GM19438 (cell line): ENCODE measurements at regions not wholly inside any gene's neighbourhood (a gene's known extent, or its start where the extent isn't known, plus 50 kb on each side); places are given as distances from the start of the nearest gene placed in this dataset.
"Not testable (repeated sequence)": the region's sequence is repeated elsewhere in the genome, so short reads cannot be mapped to it uniquely, and the experiment has no call there.

Experiments used
- ATAC-seq: cut with Tn5 transposase; IDR thresholded peaks from one replicate; pipeline ENCODE4 v1.9.1; 2021; ENCODE audit warnings: low read depth; ENCODE audit not compliant: unreplicated experiment

DNA sequence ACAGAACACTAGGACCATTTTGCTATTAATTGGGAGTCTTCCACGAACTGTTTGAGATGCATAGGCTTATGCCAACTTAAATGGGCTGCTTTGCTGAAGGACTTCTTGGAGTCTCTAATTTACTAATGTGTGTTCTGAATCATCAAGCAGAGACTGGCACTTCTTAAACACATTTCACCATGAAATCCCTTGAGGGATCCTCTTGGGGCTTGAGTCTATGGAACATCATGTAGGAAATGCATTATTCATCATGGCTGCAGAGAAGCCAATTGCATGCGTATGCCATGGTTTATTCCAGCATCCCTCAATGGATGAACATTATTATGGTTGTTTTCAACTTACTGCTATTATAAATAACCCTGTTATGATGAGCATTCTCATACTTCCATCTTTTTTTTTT lies 73.4 kb downstream of the FGD2 start:
- ATAC-seq, result no peak

DNA sequence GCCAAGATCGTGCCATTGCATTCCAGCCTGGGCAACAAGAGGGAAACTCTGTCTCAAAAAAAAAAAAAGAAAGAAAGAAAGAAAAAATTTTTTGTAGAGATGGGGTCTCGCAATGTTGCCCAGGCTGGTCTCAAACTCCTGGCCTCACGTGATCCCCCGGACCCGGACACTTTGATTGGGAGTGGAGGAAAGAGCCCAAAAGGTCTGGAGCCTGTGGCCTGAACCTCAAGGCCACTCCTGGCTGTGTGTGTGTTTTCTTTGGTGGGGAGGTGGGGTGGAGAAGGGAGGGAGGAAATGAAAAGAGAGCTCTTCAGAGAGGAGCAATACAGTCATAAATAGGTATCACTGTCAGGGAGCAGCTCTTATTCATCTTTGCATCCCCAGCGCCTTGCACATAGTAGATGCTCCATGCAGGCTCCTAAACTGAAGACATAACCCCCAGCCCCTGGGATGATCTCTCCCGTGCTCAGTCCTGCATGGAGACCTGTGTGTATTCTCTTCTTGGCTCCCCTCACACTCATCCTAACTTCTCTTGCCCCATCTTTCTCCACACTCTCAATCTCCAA lies 75.7 kb downstream of the FGD2 start:
- ATAC-seq, result no peak

DNA sequence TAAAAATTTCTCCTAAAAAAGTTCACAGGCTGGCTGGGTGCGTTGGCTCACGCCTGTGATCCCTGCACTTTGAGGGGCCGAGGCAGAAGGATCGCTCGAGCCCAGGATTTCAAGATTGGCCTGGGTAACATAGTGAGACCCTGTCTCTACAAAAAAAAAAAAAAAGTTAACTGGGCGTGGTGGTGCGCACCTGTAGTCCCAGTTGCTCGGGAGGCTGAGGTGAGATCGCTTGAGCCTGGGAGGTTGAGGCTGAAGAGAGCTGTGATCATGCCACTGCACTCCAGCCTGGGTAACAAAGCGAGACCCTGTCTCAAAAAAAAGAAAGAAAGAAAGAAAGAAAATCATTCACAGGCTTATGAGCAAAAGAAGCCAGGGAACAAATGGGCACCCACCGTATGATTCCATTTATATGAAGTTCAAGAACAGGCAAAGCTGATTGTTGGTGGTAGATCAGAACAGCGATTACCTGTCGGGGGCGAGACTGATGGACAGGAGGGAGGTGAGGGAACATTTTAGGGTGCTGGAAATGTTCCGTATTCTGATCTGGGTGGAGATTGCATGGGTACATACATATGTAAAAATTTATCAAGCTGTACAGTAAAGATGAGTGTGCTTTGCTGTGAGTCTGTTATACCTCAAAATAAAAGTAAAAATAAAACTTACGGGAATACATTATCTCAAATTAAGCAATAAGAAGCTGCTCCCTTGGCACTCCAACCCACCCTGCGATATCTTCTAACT lies 77.1 kb downstream of the FGD2 start:
- no peak for ATAC-seq

DNA sequence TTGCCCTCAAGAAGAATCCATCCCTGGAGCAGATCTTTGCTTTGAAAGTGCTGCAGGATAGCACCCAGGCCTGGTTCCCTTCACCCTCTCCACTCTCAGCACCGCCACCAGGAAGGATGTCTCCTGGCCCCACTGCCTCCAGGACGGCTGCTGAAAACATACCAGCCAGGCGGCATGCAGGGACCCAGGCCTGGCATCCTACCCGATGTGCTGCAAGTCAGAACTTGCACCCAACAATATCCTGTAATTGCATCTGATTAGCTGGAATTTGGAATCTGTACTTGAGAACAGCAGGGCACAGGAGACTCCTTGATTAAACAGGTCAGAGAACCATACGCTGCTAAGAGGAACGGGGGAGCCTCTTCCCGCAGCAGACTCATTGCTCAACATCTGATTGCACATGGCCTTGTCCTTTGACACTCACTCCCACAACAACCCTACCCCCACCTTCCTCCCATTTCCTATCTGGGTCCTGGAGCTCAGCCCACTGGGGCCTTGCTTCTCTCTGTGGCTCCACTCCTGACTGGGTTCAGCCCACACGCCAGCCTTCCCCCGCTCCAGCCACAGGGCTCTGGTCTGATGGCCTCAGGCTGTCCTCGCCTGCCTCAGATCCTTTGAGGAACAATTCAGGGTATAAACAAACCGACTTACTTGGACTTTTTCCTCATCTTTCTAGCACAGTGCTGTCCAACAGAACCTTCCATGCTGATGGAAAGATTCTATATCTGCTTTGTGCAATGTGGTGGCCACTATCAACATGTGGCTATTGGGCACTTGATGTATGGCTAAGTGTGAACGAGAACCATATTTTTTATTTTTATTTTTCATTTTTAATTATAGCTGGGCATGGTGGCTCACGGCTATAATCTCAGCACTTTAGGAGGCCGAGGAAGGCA lies 78.0 kb downstream of the FGD2 start:
- ATAC-seq, result no peak

DNA sequence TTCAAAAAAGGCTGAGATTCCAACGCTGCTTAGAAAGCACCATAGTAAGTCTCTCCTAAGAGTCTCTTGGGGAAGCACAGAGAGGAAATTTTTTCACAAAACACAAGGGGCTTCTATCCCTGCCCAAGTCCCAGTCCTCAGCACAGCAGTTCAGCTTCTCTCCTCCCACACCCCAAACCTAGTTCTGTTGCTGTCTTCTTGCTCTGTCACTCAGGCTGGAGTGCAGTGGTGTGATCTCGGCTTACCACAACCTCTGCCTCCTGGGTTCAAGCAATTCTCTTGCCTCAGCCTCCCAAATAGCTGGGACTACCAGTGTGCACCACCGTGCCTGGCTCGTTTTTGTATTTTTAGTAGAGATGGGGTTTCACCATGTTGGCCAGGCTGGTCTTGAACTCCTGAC lies 79.2 kb downstream of the FGD2 start:
- not testable (repeated sequence) for ATAC-seq

DNA sequence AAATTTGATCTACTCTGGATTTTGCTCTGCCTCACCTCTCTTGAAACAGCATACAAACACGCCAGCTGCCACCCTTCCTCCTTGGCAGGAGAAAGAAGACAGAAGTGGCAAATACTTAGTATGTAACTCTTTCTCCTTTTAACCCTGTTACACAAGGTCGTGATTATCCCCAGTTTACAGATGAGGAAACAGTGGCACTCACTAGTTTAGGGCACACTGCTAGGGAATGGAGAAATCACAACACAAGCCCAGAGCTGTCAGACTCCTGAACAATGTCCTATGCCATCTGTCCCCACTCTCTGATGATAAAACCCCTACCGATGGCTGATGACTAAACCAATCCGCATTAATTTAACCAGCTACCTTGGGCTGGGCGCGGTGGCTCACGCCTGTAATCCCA lies 79.7 kb downstream of the FGD2 start:
- ATAC-seq, result no peak

DNA sequence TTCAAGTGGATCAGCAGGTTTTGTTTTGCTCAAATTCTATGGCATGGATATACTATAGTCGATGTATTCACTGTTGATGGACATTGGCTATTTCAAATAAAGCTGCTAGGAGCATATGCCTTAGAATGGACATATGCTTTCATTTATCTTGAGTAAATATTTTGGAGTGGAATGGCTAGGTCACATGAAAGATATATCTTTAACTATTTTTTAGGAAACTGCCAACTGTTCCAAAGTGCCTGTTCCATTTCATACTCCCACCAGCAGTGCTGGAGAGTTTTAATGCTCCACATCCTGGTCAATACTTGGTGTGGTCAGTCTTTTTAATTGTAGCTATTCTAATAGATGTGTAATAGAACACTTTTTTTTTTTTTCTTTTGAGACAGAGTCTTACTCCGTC lies 81.1 kb upstream of the PIM1 start:
- ATAC-seq, result no peak

DNA sequence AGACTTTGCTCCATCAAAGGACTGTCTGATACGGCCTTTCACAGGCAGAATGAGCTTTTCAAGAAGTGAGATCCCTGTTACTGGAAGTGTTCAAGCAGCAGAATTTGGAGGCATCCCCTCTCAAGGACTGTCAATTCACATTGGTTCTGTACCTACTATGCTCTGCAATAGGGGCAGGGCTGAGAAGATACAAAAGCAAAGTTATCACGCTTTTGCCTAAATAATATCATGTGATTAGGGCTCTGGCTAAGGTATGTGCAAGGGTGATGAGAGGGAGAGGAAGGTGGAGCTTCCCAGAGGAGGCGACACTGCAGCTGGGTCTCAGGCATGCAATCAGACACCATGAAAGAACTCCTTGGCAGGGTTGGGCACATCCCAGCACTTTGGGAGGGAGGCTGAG lies 80.2 kb upstream of the PIM1 start:
- no peak for ATAC-seq

DNA sequence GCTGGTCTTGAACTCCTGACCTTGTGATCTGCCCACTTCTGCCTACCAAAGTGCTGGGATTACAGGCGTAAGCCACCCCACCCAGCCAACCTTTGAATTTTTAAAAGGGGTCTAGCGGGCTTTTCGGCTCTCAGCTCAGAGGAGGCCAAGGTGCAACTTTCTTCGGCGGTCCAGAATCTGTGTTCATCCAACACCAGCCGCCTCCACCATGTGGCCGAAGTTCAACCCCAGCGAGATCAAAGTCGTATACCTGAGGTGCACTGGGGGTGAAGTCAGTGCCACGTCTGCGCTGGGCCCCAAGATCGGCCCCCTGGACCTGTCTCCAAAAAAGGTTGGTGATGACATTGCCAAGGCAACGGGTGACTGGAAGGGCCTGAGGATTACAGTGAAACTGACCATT lies 78.8 kb upstream of the PIM1 start:
- not testable (repeated sequence) for ATAC-seq

DNA sequence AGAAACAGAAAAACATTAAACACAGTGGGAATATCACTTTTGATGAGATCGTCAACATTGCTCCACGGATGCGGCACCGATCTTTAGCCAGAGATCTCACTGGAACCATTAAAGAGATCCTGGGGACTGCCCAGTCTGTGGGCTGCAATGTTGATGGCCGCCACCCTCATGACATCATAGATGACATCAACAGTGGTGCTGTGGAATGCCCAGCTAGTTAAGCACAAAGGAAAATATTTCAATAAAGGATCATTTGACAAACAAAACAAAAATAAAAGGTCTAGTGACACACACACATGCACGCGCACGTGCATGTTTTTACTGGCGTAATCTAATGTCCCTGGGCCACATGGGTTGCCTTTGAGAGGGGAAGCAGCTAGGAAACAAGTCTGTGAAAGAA lies 78.4 kb upstream of the PIM1 start:
- ATAC-seq, result not testable (repeated sequence)

DNA sequence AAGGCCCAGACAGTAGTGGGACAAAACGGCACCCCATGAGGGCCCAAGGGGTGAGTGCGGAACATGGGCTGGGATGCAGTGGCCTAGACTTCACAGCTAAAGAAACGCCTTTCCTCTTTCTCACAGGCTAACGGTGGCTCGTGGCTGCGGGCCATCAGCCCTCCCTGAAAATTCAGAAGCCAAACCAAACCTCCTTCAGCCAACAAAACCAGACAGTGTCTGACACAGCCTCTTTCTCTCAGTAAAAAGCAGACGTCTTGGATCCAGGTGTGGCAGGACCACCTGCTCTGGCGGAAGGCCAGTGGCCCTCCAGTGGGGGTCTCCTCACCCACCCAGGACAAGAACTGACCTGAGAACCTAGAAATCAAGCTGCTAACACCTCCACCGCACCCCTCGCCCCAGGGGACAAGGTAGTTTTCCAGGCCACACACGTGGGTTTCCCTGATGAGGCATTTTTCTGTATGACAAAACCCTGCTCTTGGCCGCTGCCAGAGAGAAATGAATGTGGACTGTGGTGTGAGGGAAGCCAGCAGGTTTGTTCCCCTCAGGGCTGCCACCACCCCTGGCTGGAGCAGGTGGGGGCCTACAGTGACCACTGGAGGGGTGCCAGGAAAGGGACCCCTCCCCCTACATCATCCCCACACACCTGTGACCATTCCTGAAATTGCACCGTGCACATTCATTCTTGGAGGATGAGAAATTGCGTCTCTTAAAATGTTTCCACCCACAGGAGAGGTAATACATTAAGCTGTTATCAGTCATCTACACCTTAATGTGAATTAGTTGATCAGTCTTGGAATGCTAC lies 76.8 kb upstream of the PIM1 start:
- no peak for ATAC-seq

DNA sequence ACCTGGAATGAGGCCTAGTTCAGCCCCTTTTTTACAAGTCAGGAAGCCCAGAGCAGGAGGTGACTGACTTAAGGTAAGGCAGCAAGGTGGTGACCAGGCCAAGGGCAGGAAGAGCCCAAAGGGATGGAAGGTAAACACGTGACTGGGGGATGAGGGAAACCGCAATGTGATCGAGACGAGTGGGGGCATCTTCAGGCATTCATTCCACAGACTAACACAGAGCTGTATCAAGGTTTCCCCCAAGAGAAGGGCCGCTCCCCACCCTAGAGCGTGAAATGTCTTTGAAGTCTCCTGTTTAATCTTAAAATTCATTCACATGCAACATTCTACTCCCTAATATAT lies 76.3 kb upstream of the PIM1 start:
- ATAC-seq, result no peak

DNA sequence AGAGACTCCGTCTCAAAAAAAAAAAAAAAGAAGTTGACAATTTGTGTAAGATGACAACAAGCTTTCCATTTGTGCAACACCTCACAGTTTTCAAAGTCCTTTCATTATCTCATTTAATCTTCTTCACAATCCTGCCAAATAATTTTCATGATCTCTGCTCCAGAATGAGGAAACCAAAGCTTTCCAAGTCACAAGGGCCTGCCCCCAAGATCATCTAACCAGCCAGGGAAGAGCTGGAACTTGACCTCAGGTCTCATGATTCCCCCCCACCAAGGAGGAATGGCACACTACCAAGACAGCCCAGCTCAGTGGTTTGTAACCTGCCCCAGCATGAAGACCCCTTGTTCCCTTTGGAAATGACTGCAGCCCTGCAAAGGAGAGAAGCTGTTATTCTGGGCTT lies 74.0 kb upstream of the PIM1 start:
- no peak for ATAC-seq

DNA sequence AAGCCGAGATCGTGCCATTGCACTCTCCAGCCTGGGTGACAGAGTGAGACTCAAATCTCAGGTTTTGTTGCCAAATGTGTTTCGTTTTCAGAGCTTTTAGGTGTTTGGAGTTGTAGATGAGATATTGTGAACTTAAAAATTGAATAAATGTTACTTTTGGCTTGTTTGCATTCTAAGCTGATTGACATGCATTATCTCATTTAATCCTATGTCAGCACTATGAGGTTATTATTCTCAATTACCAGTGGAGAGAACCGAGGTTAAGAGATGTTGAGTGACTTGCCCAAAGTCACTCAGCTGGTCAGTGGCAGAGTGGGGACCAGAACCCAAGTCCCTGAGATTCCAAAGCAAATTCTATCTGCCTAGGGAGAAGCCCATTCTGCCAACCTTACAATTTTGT lies 72.6 kb upstream of the PIM1 start:
- no peak for ATAC-seq

DNA sequence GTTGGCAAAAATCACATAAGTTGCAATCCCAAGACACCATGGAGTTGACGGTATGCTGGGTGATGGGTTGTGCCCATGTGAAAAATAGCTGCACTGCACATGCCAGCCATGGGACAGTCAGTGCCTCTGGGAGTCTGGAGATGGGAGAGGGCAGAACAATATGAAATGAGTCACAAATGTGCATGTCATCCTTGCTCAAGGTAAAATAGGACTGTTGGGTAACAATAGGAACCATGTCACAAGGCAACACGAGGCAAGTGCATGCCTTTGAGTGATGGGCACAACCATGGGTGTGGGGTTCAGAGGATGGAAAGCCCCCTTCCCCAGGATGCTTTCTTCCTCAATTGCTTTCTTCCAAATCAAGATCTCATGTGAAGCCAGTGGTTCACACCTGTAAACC lies 70.5 kb upstream of the PIM1 start:
- ATAC-seq, result no peak

DNA sequence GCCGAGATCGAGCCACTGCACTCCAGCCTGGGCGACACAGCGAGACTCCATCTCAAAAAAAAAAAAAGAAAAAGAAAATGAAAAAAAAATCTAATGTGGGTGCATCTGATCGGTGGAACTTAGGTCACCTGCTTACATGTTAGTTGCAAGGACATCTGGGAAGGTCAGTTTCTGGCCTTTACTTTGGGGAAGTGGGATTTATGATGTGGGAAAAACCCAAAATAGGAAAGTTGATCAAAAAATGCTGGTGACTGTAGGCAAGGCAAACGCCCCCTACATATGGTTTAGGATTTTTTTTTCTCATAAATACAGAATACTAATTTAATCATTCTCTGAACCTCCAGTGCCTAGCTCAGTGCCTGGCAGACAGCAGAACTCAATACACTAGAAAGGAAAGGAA lies 69.2 kb upstream of the PIM1 start:
- no peak for ATAC-seq

DNA sequence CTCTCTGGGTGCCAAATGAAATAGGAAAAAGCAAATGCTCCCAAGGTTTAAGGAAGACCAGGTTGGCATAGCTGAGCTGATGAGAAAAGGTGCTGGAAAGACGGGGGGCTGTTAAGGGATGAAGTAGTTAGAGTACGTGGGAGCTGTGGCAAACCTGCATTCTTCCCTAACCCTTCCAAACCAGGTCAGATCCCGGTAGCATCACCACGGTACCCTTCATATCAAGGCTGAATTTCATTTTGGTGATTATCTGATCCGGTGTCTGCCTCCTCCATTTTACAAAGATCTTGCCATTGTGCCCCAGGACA lies 68.0 kb upstream of the PIM1 start:
- no peak for ATAC-seq

DNA sequence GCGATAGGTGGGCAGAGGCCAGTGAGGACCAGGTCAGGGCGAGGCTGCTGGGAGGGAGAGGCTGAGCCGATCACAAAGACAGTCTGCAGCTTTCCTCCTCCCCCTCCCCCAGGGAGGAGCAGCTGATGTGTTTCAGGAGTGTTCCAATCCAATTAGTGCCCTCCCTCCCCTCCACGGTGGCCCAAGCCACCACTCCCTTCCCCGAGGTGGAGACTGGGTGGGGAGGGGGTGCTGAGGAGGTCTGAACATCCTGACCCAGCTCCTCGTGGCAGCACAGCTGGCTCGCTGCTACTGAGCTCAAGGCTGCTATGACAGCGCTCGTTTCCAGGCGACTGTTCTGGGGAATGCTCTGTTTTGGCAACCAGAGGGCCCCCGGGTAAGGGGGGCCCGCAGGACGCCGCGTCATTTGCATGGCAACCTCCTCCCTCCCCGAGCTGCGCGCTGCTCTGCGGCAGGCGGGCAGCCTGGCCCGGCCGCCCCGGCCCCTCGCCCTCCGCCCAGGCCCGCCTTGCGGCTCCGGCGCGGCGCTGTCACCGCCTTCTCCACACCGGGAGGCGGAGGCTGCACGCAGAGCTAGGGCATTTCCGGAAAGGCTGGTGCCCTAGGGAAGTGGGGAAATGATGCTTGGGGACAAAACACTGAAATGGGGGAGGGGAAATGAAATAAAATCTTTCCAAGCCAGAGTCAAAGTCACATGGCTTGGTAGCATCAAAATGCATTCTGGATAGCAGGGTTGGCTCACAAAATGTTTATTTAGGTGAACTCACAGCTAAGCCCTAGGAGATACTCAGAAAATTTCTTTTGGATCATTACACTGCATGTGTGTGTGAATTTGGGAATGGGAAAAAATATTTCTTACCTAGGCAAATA lies 67.4 kb upstream of the PIM1 start:
- peak; percentile 79 for ATAC-seq

DNA sequence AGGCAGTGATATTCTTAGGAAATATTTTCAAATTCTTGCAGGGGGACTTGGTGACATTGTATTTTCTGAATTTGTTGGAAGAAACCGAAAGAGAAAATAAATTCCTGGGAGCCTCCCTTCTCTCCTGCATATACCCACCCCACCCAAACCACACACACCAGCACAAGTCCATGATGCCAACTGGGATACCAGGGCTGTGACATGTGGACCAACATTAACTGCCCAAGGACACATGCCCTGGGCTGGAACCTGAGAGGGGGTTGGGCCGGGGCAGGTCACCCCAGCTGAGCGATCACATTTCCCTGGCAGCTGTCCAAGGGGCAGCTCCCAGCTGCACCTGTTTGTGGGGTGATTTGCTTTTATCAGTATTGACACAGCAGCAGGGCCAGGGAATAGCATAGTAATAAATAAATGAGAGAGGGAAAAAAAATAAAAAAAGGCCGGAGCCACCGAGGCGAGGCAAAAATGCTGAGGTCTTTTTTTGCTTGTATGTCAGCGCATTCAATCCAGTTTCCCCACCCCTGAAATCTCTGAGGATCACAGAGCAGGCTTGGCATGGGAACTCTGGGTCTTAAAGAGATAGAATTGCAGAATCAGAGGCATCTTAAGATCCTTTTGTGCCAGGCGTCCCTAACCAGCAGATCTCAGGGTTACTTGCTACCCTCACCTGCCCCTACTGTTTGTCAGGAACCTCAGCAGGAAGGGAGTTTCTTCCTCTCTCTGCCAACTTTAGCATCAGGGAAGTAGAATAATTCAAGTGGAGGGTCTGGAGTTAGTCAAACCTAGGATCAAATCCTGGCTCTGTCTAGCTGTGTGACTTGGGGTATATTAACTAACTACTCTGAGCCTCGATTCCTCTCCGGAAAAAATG lies 66.5 kb upstream of the PIM1 start:
- ATAC-seq, result no peak
